Hematopoietic multipotent progenitor cell treated with erythropoietin and hydrocortisone succinate and interleukin-3 and kit ligand, for 4 days (in vitro differentiated cells): ENCODE measurements at regions not wholly inside any gene's neighbourhood (a gene's known extent, or its start where the extent isn't known, plus 50 kb on each side); places are given as distances from the start of the nearest gene placed in this dataset.

Source experiments
- DNase-seq: peaks from one replicate; pipeline ENCODE4 v3.0.0-alpha.2; 2015

DNA sequence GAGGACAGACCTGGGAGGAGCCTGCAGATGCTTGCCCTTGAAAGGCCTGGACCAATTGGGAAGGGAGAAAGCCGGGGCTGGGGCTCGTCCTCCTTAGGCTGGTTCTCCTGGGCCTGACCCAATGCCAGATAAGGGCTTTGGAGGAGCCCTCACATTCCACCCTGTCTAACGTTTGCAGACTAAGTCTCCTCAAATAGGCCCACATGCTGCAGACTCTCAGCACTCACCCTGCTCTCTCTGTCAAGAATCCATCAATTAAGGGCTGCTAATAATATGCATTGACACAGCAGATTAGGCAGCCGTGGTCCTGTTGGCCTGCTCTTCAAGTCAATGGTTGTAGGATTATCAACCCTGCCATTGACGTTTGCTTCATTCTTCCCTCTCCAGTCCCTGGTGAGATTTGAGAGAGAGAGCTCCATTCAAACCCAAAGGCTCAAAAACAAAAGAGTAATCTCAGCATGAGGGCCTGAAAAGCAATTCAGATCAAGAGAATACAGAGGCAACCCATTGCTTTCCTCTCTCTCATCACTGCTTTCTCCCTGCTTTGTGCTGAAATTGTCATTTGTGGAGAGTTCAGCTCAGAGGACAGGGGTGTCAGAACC is 167.6 kb downstream of the INSIG2 start:
- DNase-seq, result no peak

DNA sequence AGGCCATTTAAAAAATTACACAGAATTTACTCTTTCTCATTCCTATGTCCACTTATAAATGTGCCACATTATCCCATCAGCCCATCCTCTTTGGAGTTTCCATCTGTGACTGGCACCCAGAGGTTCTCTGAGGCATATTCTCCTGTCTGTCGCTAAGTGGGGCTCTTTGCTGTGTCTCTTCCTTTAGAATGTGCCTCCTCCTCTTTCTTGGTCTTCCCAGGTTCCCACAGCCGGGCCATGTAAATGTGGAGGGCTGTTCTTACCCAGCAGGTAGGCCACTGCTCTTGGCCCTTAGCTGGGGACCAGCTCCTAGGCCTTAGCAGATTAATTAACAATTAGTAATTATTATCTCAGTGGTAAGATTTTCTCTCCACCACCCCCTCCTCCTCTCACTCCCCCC is 167.0 kb downstream of the INSIG2 start:
- no peak for DNase-seq

DNA sequence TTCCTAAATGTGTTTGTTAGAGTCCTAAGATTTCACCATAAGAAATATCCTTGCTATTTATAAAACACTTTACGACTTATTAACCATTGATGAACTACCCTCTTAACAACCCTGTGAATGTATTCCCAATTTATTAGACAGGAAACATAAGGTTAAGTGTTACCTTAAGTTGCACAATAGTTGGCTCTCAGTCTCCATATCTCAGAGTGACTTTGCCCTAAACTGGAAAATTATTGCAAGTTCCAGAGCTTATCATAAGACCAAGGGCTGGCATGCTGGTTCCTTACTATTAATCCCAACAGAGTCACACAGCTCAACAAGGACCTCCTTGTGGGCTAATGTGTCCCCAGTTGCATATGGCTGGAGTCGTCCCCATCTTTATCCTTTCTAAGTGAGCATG is 165.8 kb downstream of the INSIG2 start:
- DNase-seq, result no peak

DNA sequence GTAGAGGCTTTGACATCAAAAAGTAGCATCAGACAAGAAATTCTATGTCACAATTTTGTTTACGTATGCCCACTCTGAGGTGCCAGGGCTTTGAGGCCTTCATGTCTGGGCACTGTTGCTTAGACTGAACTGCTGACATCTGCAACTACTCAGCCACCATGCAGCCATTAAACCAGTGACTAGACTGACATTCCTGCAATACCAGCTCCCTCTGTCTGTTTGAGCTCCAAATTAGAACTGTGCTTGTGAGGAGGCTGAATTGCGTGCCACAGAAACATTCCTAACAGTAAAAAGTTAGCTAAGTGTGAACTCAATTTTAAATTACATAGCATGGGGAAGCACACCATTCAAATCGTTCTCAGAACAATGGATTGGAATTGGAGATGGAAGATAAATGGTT is 163.2 kb downstream of the INSIG2 start:
- no peak for DNase-seq

DNA sequence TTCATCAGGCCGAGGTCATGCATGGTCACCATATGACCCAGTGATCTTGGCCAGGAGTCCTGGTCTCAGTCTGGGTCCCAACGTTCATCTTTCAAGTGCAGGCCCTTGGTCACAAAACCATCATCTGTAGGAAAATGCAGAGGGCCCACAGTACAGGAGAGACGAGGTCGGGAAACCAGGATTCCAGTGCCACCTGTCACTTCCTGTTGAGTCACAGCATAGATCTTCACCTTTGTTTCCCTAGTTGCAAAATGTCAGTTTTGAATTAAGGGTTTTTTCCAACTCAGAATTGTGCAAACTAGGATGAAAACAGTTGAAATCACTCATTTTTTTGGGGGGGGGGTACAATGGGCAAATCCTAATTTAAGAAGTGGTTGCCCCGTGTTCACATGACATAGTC is 162.2 kb downstream of the INSIG2 start:
- DNase-seq, result no peak

DNA sequence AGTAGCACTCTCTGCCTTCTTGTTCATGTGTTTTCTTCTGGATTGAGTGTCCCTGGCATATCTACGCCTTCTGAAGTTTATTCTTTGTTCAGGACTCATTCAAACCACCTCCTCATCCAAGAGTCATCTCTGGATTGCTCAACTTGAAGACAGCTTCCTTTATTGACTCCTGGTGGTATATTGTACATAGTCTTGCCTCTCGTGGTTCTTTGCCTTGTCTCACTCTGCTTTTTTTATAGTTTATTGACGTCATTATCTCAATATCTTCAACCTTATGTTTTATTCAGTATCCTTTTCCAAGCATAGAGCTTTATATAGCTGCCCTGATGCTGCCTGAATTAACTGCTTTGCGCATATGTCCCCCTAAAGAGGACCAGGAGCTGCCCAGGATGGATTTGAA is 161.7 kb downstream of the INSIG2 start:
- no peak for DNase-seq

DNA sequence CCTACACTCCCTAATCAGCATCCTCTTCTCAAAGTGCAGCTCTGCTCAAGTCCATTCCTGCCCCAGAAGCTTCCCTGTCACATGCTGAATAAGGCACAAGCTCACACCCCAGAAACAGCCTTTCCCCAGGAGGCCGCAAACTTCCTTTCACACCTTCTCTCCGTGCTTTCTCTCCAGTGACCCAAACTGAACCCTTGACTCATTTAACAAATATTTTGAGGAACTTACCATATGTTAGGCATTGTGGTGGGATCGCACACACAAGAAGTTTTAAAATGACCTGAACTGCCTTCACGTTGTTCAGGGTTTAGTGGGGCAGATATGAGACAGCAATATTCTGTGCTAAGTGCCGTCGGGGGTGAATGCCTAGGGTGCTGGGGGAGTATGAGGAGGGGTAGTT is 161.3 kb downstream of the INSIG2 start:
- DNase-seq, result peak; percentile 14

DNA sequence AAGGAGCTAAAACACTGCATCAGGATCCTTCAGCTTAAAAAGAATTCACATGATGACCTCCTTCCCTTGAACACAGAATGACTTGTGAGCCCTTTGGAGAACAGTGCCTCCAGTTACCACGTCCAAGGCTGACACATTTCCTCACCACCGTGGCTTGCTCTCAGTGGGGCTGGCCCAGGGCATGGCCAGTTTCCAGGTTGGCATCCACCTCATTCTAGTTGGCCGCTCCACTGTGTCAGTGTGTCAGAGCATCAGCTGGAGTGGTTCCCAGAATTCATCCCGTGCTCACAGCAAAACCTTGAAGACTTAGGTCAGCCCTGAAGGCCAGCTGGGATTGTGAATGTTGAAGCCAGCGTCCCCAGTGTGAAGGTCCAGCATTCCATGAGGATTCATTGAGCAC is 158.5 kb downstream of the INSIG2 start:
- no peak for DNase-seq

DNA sequence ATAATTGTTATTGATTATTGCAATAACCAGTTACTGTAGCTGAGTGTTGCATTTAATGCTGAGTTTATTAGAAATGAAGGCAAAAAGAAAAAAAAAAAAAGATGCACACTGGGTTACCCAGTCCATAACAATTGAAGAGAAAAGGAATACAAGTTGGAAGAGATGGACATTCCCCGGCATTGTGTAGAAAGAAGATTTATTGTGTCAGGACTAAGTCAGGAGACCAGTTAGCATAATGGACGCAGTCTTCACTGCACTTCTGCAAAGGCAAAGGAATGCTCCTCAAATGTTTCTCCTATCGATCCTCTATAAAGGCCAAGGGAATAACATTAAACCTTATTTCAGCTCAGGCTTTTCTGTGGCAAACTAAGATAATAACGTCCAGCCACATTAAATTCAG is 157.8 kb downstream of the INSIG2 start:
- DNase-seq, result no peak

DNA sequence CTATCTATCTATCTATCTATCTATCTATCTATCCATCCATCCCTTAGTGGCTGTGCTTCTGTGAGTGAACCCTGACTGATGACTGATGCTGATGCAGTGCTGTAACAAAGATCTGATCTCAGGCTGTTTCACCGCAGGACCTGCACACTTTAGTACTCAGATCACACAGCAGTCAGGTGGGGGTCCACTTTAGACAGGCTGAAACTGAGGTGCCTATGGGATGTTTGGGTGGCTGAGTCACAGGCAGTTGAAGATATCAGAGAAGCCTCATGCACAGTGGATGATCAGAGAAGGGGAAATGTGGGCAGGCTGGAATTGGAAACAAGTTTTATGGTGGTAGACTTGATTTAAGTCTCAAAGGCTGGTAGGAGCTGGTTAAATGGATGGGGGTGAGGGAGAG is 156.4 kb downstream of the INSIG2 start:
- DNase-seq, result no peak

DNA sequence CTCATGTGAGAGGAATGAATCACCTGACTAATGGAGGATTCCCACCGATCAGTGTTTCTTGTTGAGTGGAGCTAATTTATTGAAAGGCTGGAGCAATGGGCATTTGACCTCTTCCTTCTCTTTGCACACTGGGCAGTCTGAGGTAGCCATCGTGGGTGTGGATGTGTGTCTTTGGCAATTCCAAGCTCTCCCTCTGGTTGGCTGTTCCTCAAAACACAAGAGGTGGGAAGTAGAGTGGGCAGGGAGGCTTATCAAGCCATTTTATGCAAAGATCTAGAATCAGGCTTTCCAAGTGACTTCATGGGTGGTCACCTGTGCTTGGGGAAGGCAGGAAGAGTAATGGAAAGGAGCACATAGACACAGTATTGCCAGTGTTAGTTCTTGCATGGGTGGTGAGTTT is 154.8 kb downstream of the INSIG2 start:
- DNase-seq, result no peak

DNA sequence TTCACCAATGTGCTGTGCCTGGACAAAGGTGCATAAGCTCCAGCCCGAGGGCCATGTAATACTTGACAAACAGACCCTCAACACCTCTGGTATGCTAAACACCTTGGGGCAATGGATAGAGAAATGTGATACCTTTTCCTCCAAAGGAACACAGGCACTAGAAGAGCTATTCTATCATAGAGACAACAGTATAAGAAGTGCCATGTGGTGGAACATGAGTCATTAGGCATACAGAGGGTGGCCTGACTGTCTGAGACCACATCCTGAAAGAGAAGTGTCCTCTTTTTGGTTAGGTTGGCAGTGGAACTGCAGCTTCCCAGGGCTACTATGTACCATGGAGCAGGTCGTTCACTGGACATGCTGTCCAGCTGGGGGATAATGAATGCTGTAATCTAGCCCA is 153.9 kb downstream of the INSIG2 start:
- no peak for DNase-seq

DNA sequence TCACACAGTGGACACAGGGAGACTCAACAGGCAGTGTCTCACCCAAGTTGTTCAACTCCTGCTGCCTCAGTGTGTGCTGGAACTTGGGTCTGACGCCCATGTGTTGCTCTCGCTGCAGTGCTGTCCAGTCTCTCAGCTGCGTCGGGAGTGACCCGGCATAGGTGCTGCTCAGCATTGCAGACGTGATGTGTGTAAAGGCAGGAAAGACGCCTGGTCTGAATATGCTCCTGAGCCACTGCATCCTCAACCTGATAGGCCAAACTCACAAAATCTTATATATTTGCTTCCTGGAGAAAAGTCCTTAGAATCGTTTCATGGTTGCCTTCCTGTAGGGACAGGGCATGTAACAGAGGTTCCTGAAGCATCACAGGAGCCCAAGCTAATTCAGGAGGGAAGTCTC is 152.9 kb downstream of the INSIG2 start:
- DNase-seq, result no peak

DNA sequence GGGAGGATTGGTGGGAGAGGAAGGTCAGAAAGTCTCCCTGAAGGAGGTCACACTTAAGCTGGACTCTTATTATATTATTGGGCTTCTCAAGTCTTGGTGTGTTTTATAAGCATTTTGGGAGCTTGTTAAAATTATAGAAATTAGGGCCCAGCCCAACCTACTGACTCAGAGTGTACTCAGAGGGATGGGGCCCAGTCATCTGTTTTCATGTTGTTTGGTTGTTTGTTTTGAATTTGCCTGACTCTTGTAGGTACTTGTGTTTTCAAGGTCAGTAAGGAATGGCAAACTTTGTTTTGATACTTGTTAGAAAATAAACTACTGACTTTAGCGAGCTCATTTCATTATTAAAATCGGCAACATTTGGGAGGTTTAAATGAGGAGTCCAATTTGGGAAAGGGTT is 152.0 kb downstream of the INSIG2 start:
- no peak for DNase-seq

DNA sequence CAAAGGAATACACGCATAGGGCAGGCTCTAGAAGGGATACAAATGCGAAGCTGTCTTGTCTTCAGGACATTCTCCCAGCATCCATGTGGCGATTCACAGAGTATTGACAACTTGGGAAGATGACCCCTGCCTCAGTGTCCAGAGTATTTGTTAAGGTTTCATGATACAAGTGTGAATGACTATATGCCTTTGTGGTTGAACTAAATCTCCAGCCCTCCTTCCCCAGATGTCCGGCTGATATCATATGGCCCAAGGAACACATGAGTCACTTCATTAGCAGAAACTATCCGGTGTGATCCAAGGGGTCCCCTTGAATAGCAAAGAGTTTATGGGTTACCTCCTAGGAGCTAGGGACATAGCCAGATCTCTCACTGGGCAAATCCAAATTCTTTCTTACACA is 151.0 kb downstream of the INSIG2 start:
- no peak for DNase-seq

DNA sequence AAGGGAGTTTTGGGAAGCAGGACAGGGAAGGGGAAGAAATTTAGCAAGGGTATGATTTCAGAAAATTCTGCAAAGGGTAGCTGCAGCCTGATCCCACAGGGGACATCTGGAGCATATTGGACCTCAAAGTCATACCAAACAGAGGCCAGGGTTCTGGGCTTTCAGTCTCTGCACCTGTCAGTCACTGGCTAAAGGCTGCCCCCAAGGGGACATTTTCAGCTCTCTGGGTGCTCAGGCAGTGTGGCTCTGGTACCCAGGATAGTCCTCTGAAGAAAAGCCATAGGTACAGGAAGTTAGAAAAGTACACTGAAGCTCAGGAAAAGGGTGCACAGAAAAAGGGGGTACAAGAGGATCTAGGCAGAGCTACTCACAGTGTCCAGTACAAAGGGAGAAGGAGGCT is 149.2 kb downstream of the INSIG2 start:
- DNase-seq, result no peak

DNA sequence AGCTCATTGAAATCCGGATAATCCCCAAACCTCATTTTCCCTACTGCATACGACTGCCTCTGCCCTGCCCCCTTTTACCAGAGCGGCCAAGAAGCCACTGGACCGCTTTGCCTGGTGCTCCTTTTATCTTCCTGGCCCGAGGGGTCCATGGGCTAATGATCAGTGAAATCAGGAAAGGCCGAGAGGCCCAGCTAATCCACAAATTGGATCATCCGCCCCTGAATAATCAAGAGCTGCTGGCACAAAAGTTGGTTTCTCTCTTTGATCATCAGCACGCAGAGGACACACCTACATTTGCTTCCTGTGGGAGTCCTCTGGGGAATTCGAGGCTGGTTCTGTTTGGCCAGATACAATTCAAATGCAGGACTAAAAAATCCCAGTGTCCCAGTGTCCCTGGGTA is 144.5 kb downstream of the INSIG2 start:
- no peak for DNase-seq

DNA sequence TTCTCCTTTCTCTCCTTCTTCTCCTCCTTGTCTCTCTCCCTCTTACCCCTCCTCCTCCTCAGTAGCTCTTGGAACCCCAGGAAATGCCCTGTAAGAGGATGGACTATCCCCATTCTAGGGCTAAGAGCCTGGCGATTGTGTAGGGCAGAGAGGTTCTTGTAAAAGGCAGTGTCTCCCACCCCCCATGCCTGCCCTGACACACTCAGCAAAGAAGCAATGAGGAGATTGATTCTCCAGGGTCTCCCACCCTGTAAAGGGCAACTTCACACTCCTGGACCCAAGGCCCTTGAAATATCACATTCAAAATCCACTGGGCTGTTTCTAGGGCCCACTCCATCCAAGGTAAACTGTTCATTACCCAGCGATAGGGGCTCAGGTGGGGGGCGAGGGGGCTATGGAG is 144.1 kb downstream of the INSIG2 start:
- no peak for DNase-seq

DNA sequence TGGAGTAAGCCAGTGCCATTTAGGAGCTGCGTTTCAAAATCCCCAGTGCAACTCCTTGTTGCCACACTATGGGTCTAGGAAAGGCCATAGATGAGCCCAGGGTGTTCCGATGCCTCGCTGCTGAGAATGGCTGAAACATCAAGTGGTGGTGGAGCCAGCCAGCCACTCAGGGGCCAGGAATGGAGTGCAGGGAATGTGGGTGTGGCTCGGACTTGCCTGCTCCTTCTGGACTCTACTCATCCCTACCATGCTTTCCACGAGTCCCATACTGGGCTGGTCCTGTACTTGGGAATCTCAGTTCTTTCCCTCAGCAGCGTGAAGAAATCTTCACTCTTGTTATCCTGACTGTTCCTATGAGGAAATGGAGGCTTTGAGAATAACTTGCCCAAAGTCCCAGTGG is 143.5 kb downstream of the INSIG2 start:
- no peak for DNase-seq

DNA sequence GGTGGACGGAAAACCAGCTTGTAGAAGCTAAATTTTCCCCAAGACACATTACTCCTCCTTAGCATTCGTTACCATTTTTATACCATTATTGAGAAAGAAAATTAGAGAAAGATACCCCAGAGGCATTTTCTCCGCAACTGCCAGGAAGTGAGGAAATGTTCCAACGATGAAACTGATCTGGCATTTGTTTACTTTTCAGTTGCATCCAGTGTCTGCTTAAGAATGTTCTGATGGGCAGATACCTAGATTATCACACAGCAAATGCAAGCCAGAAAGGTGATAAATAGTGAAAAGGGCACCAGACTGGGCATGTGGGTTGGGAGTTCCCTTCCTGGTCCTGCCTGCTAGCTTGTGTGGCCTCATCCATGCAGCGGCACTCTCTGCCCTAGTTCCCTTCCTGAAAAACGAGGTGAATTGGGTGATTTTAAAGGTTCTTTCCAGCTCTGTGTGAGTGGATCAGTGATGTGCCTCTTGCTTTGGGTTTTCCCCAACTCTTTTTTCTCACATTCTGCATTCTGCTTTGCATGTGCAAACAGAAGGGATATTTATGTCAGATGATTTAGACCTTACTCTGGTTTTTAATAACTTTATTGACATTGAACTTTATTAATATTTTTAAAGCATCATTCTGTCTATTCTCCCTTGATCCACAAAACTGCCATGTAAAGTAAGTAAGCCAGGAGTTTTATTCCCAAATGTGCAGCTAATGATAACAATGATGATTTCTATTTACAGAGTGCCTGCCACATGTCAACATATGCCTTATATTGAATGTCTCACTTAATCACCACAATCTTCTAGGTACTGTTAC is 139.6 kb downstream of the INSIG2 start:
- DNase-seq, result no peak

DNA sequence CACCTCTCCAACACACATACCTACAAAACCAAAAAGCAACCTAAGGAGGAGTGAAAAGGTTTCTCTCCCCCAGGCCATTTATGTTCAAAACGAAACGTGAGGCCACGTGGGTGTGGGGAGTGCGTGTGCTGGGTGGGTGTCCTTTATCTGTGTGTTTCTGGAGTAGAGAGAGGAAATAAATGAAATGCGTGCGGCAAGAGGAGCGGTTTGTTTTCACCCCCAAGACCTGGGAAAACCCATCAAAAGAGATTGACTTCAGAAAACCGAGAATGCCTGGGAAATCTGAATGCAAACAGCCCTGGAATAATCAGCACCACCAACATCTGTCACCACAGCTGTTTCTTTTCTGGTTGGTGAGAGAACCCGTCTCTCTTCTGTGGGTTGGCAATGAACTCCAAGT is 137.4 kb downstream of the INSIG2 start:
- no peak for DNase-seq

DNA sequence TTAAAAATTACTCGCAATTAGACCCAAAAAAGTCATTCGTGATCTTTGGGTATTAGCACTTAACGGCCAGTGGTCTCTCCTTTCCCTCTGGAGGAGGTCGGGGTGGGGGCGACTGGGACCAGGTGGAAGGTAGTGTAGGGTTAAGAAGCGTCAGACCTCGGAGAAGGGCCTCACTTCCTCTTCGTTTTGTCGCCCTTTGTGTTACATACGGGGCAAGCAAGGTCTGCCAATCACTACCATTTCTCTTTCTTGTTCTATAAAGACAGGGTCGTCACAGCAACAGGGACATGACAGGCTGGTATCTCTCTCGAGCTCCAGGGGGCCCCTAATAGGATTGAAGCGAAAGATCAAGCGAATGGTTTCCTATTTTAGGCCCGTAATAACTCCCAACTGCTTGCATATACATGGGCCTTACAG is 136.6 kb downstream of the INSIG2 start:
- no peak for DNase-seq

DNA sequence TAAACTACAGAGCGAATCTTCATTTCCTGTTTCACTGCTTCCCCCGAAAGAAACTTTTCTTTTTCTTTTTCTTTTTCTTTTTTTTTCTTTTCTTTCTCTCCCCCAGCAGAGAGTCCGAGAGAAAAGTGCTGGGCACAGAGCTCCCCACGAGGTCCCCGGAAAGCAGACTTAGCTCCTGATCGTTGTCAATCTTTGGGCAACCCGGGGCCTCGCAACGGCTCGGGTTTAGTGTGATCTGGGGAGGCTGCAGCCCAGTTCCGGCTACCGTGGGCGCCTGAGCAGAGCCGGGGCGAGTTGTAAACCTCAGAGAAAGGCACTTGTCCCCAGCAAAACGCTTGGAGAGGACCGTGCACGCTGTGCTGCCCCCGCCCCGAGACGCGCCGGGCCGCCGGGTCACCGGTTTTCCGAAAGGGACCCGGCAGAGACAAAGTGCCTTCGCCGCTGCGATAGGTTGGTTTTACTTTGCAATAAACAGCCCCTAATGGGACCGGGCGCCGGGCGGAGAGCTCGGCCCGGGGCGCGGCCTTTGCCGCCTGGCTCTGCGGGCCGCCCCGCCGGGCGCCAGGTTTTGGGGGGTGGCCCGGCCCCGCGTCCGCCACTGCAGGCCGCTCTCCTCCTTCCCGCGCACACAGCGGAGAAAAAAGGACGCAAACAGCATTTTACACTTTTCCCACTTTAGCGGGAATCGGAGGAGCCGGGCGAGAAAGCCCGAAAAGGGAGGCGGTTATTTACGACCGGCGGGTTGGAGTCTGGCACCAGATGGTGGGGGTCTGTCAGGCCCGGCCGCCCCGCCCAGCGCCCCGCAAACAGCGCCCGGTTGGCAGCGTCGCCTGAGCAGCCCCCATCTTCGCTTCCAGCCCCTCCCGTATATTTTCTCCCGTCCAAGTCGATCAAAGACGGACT is 136.0 kb downstream of the INSIG2 start:
- peak; percentile 36 for DNase-seq

DNA sequence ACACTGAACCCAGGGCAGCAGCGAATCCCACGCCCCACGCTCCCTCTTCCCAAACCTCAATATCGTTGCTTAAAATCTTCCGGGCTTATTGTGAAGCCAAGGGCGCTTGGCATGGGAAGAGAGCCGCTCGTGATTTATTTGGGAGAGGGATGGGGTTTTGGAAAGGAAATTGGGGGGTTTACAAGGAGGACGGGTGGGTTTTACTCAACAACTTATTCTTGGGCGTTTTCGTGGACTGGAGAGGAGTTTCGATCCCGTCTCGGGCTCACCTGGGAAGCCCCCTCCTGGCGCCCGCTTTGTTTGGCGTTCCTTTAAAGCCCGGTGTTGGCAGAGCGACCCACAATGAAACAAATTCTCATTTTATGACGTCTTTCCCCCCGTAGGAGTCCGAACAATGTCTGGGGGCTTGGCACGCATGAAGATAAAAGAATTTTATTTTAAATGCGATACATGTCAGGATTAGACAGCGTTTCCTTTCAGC is 135.3 kb downstream of the INSIG2 start:
- peak; percentile 8 for DNase-seq
